ENCODE measurements at regions not wholly inside any gene's neighbourhood (a gene's known extent, or its start where the extent isn't known, plus 50 kb on each side); places are given as distances from the start of the nearest gene placed in this dataset.

DNA sequence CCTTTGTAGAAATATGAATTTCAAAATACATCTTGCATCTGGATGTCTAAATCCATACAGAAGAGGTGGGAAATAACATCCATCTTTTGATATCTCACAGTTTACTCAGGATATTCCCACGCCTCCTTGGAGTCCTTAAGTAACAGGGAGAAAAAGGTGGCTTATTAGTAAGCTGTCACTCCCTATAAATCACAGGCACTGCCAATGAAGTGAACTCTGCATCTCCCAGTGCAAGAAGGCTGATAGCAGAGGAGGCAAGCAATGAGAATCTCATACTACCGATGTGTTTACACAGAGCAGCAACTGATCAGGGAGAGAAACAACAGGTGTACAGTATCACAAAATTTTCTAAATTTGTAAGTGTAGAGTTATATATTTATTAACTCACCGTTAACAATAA is 551.8 kb downstream of the NXPH1 start:
- Mint-ChIP-seq H3K4me1 (no peaks in the 10 kb centered on the region), H3K27ac (no peak overlapping the region), H3K36me3 (ENCODE audit: low read depth) (no peaks in the 10 kb centered on the region), H3K4me3 (no peak overlapping the region), H3K9me3 (no peaks in the 10 kb centered on the region), H3K27me3 (ENCODE audit: insufficient read depth) (no peaks in the 10 kb centered on the region)
- DNase-seq = no peak
- Histone ChIP-seq H3K36me3 (ENCODE audit: control insufficient read depth, insufficient read depth, low read length) (no peaks in the 10 kb centered on the region), H3K4me3 (ENCODE audit: low read length) (no peak overlapping the region), H3K9me3 (ENCODE audit: control insufficient read depth, low read length) (no peaks in the 10 kb centered on the region), H3K4me1 (ENCODE audit: control insufficient read depth, insufficient read depth, low read length) (no peaks in the 10 kb centered on the region), H3K9ac (ENCODE audit: extremely low read depth, low read length, poor library complexity, severe bottlenecking) (no peak overlapping the region), H3K27ac (ENCODE audit: low read depth, low read length) (no peak overlapping the region), H3K27me3 (ENCODE audit: control insufficient read depth, insufficient read depth, low read length, poor library complexity, severe bottlenecking) (no peaks in the 10 kb centered on the region)
- no peak for TF ChIP-seq CTCF (conservative IDR thresholded peaks at IDR 0.05)
- WGBS, 2 experiments (ENCODE audit: insufficient coverage in 1 of 2, insufficient read length in 1 of 2) = 87 to 100% methylated on average over 1 to 2 of the region's 3 CpGs

DNA sequence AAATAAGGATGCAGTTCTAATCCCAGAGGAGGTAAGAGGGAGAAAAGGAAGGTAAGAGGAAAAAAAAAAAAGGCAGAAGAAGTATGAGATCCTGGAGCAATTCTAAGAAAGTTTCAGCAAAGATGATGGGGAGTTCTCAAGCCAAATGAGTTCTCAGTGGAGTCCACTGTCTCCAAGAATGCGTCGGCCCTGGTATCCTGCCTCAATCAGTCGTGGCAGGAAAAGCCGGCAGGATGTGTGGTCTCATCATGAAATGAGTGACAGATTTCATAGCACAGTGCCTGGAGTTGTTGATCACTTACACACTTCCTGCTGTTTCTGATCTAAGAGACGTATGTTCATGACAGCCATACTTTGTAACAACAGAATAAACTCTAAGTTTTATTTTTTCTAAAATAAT is 554.9 kb downstream of the NXPH1 start:
- WGBS, 2 experiments (ENCODE audit: insufficient coverage in 1 of 2, insufficient read length in 1 of 2) = 84 to 96% methylated on average over 4 to 5 of the region's 5 CpGs

GRCh38 chr7:8991159-8991558 is 557.8 kb downstream of the NXPH1 start:
- H3K36me3 ChIP-seq (ENCODE audit: control insufficient read depth, insufficient read depth, low read length) = no peaks in the 10 kb centered on the region
- H3K4me3 Mint-ChIP-seq = no peak overlapping the region
- H3K4me1 Mint-ChIP-seq = no peaks in the 10 kb centered on the region
- peak; percentile 14 for TF ChIP-seq CTCF (conservative IDR thresholded peaks at IDR 0.05)
- no peak overlapping the region for H3K9ac ChIP-seq (ENCODE audit: extremely low read depth, low read length, poor library complexity, severe bottlenecking)
- H3K27ac Mint-ChIP-seq = no peak overlapping the region
- DNase-seq = no peak
- WGBS, 2 experiments (ENCODE audit: insufficient coverage in 1 of 2, insufficient read length in 1 of 2) = 100% methylated on average over 2 of the region's 2 CpGs; no CpG with 5 or more reads in 1 of the 2 experiments
- no peaks in the 10 kb centered on the region for H3K4me1 ChIP-seq (ENCODE audit: control insufficient read depth, insufficient read depth, low read length)
- no peaks in the 10 kb centered on the region for H3K27me3 ChIP-seq (ENCODE audit: control insufficient read depth, insufficient read depth, low read length, poor library complexity, severe bottlenecking)
- H3K9me3 ChIP-seq (ENCODE audit: control insufficient read depth, low read length) = no peaks in the 10 kb centered on the region
- H3K36me3 Mint-ChIP-seq (ENCODE audit: low read depth) = no peaks in the 10 kb centered on the region
- no peaks in the 10 kb centered on the region for H3K27me3 Mint-ChIP-seq (ENCODE audit: insufficient read depth)
- H3K27ac ChIP-seq (ENCODE audit: low read depth, low read length) = no peak overlapping the region
- no peak overlapping the region for H3K4me3 ChIP-seq (ENCODE audit: low read length)
- no peaks in the 10 kb centered on the region for H3K9me3 Mint-ChIP-seq

More for the DNA sequence above, 554.9 kb downstream of the NXPH1 start:
- Mint-ChIP-seq H3K9me3 (no peaks in the 10 kb centered on the region), H3K36me3 (ENCODE audit: low read depth) (no peaks in the 10 kb centered on the region), H3K4me3 (no peak overlapping the region), H3K27me3 (ENCODE audit: insufficient read depth) (no peaks in the 10 kb centered on the region), H3K27ac (no peak overlapping the region), H3K4me1 (no peaks in the 10 kb centered on the region)
- Histone ChIP-seq H3K4me3 (ENCODE audit: low read length) (no peak overlapping the region), H3K9me3 (ENCODE audit: control insufficient read depth, low read length) (no peaks in the 10 kb centered on the region), H3K27ac (ENCODE audit: low read depth, low read length) (no peak overlapping the region), H3K9ac (ENCODE audit: extremely low read depth, low read length, poor library complexity, severe bottlenecking) (no peak overlapping the region), H3K4me1 (ENCODE audit: control insufficient read depth, insufficient read depth, low read length) (no peaks in the 10 kb centered on the region), H3K36me3 (ENCODE audit: control insufficient read depth, insufficient read depth, low read length) (no peaks in the 10 kb centered on the region), H3K27me3 (ENCODE audit: control insufficient read depth, insufficient read depth, low read length, poor library complexity, severe bottlenecking) (no peaks in the 10 kb centered on the region)
- TF ChIP-seq CTCF (conservative IDR thresholded peaks at IDR 0.05) = no peak
- DNase-seq = no peak
